Stimulated activated CD4-positive, alpha-beta T cell treated with anti-CD3 and anti-CD28 coated beads, Interleukin-15, amount 100 ng/mL, for 1 hour (primary cell): ENCODE measurements at regions not wholly inside any gene's neighbourhood (a gene's known extent, or its start where the extent isn't known, plus 50 kb on each side); places are given as distances from the start of the nearest gene placed in this dataset.

Source experiments
- DNase-seq, 2 donors: peaks; one replicate each; pipeline ENCODE4 v3.0.0-alpha.2; 2020; ENCODE audit warnings: low read depth in 1 of 2, low spot score in 1 of 2

- no peak for DNase-seq
Observed at GRCh38 chr18:77815666-77816338, 566.2 kb downstream of the GALR1 start.

- no peak for DNase-seq
Observed at GRCh38 chr18:77818328-77818727, 568.7 kb downstream of the GALR1 start.

GRCh38 chr18:77820472-77820871 lies 570.8 kb downstream of the GALR1 start:
- DNase-seq: no peak

- DNase-seq: no peak
Observed at GRCh38 chr18:77821892-77822291, 572.2 kb downstream of the GALR1 start.

- DNase-seq: no peak
Observed at GRCh38 chr18:77822632-77823031, 573.0 kb downstream of the GALR1 start.

GRCh38 chr18:77833807-77834206 lies 584.2 kb downstream of the GALR1 start:
- no peak for DNase-seq

- no peak for DNase-seq
Observed at GRCh38 chr18:77851802-77852201, 602.2 kb downstream of the GALR1 start.

GRCh38 chr18:77853859-77854258 lies 604.2 kb downstream of the GALR1 start:
- no peak for DNase-seq

- DNase-seq: no peak
Observed at GRCh38 chr18:77857678-77858655, 608.3 kb downstream of the GALR1 start.

- no peak for DNase-seq
Observed at GRCh38 chr18:77859634-77860033, 610.0 kb downstream of the GALR1 start.

GRCh38 chr18:77862066-77862757 lies 612.6 kb downstream of the GALR1 start:
- DNase-seq: no peak

- no peak for DNase-seq
Observed at GRCh38 chr18:77865853-77866252, 616.2 kb downstream of the GALR1 start.

- no peak for DNase-seq
Observed at GRCh38 chr18:77866351-77866750, 616.7 kb downstream of the GALR1 start.

GRCh38 chr18:77870199-77870598 lies 620.6 kb downstream of the GALR1 start:
- DNase-seq: no peak

GRCh38 chr18:77870894-77871293 lies 621.2 kb downstream of the GALR1 start:
- DNase-seq: no peak

GRCh38 chr18:77872166-77872565 lies 622.5 kb downstream of the GALR1 start:
- DNase-seq: no peak

- DNase-seq: no peak
Observed at GRCh38 chr18:77876319-77876865, 626.7 kb downstream of the GALR1 start.

GRCh38 chr18:77879829-77880228 lies 630.2 kb downstream of the GALR1 start:
- no peak for DNase-seq

GRCh38 chr18:77884454-77884853 lies 634.8 kb downstream of the GALR1 start:
- DNase-seq: no peak

GRCh38 chr18:77894060-77894459 lies 644.4 kb downstream of the GALR1 start:
- DNase-seq: no peak

GRCh38 chr18:77895250-77895649 lies 645.6 kb downstream of the GALR1 start:
- DNase-seq: no peak
